ENCODE measurements at regions not wholly inside any gene's neighbourhood (a gene's known extent, or its start where the extent isn't known, plus 50 kb on each side); places are given as distances from the start of the nearest gene placed in this dataset.

GRCh38 chr13:39904959-39905358 lies 249.5 kb downstream of the COG6 start:
- Histone ChIP-seq H3K9ac (ENCODE audit: insufficient read depth in 1 of 2, low read depth in 2 of 2, low read length in 2 of 2) (no peak overlapping the region), H3K4me3 (no peak overlapping the region), H3K9me3 (replicated peaks; ENCODE audit: control insufficient read depth, insufficient read depth, low read depth, low read length) (no peaks in the 10 kb centered on the region), H3K36me3 (ENCODE audit: control insufficient read depth, insufficient read depth, low read length) (no peaks in the 10 kb centered on the region), H3K27ac (ENCODE audit: extremely low read depth, low read depth, low read length) (no peak overlapping the region), H3K4me2 (ENCODE audit: insufficient read depth, low read length) (no peak overlapping the region), H3K9me1 (ENCODE audit: control insufficient read depth, insufficient read depth, low read length) (no peaks in the 10 kb centered on the region), H3K79me2 (ENCODE audit: control insufficient read depth, insufficient read depth, low read length) (no peaks in the 10 kb centered on the region), H3K4me1 (replicated peaks in 1 of 2; ENCODE audit: control insufficient read depth in 2 of 2, insufficient read depth in 2 of 2, low read length in 2 of 2) (no peaks in the 10 kb centered on the region), H2AFZ (ENCODE audit: low read depth, low read length) (no peak overlapping the region), H4K20me1 (replicated peaks; ENCODE audit: control insufficient read depth, insufficient read depth, low read length) (no peaks in the 10 kb centered on the region), H3K27me3 (ENCODE audit: control insufficient read depth in 2 of 2, insufficient read depth in 2 of 2, low read length in 2 of 2) (no peaks in the 10 kb centered on the region)
- DNase-seq (ENCODE audit: extremely low read depth in 1 of 4, low spot score in 3 of 4) (no peak), FAIRE-seq (no peak), ATAC-seq (no peak)
- intact Hi-C loops (cut with micrococcal nuclease) (no loop called here), in situ Hi-C loops (cut with MboI) (no loop called here)
- BruUV-seq (replicated peaks) = no TSS peak
- ChIA-PET POLR2A (interaction anchor here (0.6 kb wide), 1 partner anchor 50 kb away, joined by 3 read pairs; no protein-coding TSS in a partner anchor), CTCF (ENCODE audit: low intra/inter-chr PET ratio) (no interaction called here)
- WGBS (ENCODE audit: insufficient coverage, low coverage, missing lambda C conversion rate) = 0% methylated on average over 2 of the region's 2 CpGs
- TF ChIP-seq CLOCK (CRISPR knock-in tag; IDR thresholded peaks at IDR 0.05; ENCODE audit: borderline replicate concordance) = no peak
- TF ChIP-seq, protein P1, sequence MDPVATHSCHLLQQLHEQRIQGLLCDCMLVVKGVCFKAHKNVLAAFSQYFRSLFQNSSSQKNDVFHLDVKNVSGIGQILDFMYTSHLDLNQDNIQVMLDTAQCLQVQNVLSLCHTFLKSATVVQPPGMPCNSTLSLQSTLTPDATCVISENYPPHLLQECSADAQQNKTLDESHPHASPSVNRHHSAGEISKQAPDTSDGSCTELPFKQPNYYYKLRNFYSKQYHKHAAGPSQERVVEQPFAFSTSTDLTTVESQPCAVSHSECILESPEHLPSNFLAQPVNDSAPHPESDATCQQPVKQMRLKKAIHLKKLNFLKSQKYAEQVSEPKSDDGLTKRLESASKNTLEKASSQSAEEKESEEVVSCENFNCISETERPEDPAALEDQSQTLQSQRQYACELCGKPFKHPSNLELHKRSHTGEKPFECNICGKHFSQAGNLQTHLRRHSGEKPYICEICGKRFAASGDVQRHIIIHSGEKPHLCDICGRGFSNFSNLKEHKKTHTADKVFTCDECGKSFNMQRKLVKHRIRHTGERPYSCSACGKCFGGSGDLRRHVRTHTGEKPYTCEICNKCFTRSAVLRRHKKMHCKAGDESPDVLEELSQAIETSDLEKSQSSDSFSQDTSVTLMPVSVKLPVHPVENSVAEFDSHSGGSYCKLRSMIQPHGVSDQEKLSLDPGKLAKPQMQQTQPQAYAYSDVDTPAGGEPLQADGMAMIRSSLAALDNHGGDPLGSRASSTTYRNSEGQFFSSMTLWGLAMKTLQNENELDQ (CRISPR knock-in tag; IDR thresholded peaks at IDR 0.05; ENCODE audit: borderline replicate concordance) = no peak
- TF ChIP-seq IRF9 (tag; IDR thresholded peaks at IDR 0.05) = no peak
- TF ChIP-seq POLR3A (IDR thresholded peaks at IDR 0.05; ENCODE audit: borderline replicate concordance, extremely low read depth, insufficient read depth, insufficient read length) = no peak
- TF ChIP-seq AFF4 (CRISPR knock-in tag; IDR thresholded peaks at IDR 0.05) = no peak
